H1 (cell line): ENCODE measurements at regions not wholly inside any gene's neighbourhood (a gene's known extent, or its start where the extent isn't known, plus 50 kb on each side); places are given as distances from the start of the nearest gene placed in this dataset.

Experiments used
- CTCF ChIA-PET: fragments of 300-600 bp; sonication (Branson Sonifier 250); formaldehyde crosslinking; loops from one replicate; lab custom pipeline; 2021; ENCODE audit not compliant: partially characterized antibody; lab: Charles Lee
- POLR2A ChIA-PET: fragments of 300-600 bp; sonication (Branson Sonifier 250); formaldehyde crosslinking; loops from one replicate; lab custom pipeline; 2021; ENCODE audit warnings: inconsistent platforms; ENCODE audit not compliant: partially characterized antibody; lab: Charles Lee
- DNase-seq, 2 experiments: peaks; one replicate each; pipeline versions ENCODE4 v3.0.0 to v3.0.0-alpha.2; 2010 to 2022; ENCODE audit warnings: low spot score in 2 of 2, low read depth in 1 of 2, mixed read lengths in 1 of 2
- FAIRE-seq: peaks from 2 replicates; lab custom pipeline; 2011; peaks lifted over from hg19 to GRCh38; lab: Jason Lieb, UNC
- H2AFZ ChIP-seq: 2 replicates; pipeline ENCODE4 v1.8.1; 2012; ENCODE audit warnings: low read length, inconsistent platforms
- H2AK5ac ChIP-seq: 2 replicates; pipeline ENCODE4 v1.6.1; 2013; ENCODE audit warnings: low read depth, low read length
- H2BK120ac ChIP-seq: replicated peaks from 2 replicates; pipeline ENCODE3; 2013; ENCODE audit warnings: low read depth, low read length, inconsistent platforms
- H2BK12ac ChIP-seq: 2 replicates; pipeline ENCODE4 v1.6.1; 2013; ENCODE audit warnings: low read depth, low read length
- H2BK15ac ChIP-seq: 2 replicates; pipeline ENCODE4 v1.6.1; 2013; ENCODE audit warnings: low read length
- H2BK20ac ChIP-seq: 2 replicates; pipeline ENCODE4 v1.6.1; 2013; ENCODE audit warnings: low read length
- H2BK5ac ChIP-seq: 2 replicates; pipeline ENCODE4 v1.6.1; 2013; ENCODE audit warnings: low read depth, low read length
- H3K14ac ChIP-seq: 2 replicates; pipeline ENCODE4 v1.6.1; 2013; ENCODE audit warnings: inconsistent platforms; ENCODE audit not compliant: insufficient read length
- H3K18ac ChIP-seq: 2 replicates; pipeline ENCODE4 v1.6.1; 2013; ENCODE audit warnings: low read length; ENCODE audit errors: extremely low read depth
- H3K23ac ChIP-seq: 2 replicates; pipeline ENCODE4 v1.6.1; 2013; ENCODE audit warnings: inconsistent platforms; ENCODE audit not compliant: insufficient read length
- H3K23me2 ChIP-seq: 2 replicates; pipeline ENCODE4 v1.6.1; 2013; ENCODE audit warnings: low read depth, low read length
- H3K27ac ChIP-seq: 2 replicates; pipeline ENCODE4 v1.6.1; 2011; ENCODE audit warnings: low read depth, low read length, inconsistent platforms
- H3K27me3 ChIP-seq, 4 experiments: replicated peaks in 1 of 4; 1 replicate in 1 of 4; 2 replicates in 3 of 4; pipeline versions ENCODE4 v1.6.1 to v1.8.1; 2011 to 2013; ENCODE audit warnings: low read length in 3 of 4, mild to moderate bottlenecking in 3 of 4, inconsistent platforms in 2 of 4, mixed read lengths in 2 of 4, moderate library complexity in 1 of 4; ENCODE audit not compliant: control insufficient read depth in 3 of 4, insufficient read depth in 3 of 4; ENCODE audit errors: extremely low read depth in 1 of 4
- H3K36me3 ChIP-seq, 4 experiments: 2 replicates each; pipeline versions ENCODE4 v1.6.1 to v1.8.1; 2011 to 2013; ENCODE audit warnings: mild to moderate bottlenecking in 4 of 4, low read length in 3 of 4, moderate library complexity in 2 of 4, control low read depth in 1 of 4, inconsistent platforms in 1 of 4; ENCODE audit not compliant: insufficient read depth in 4 of 4, control insufficient read depth in 2 of 4
- H3K4ac ChIP-seq: replicated peaks from 2 replicates; pipeline ENCODE3; 2013; ENCODE audit warnings: low read length, low read depth, mixed read lengths, inconsistent platforms; ENCODE audit not compliant: insufficient read length
- H3K4me1 ChIP-seq, 4 experiments: replicated peaks in 1 of 4; 1 replicate in 1 of 4; 2 replicates in 3 of 4; pipeline versions ENCODE4 v1.6.1 to v1.8.1; 2011 to 2013; ENCODE audit warnings: low read length in 3 of 4, inconsistent platforms in 2 of 4, mixed read lengths in 1 of 4; ENCODE audit not compliant: insufficient read depth in 4 of 4, control insufficient read depth in 3 of 4
- H3K4me2 ChIP-seq, 2 experiments: 2 replicates each; pipeline versions ENCODE4 v1.6.1 to v1.8.1; 2011 to 2013; ENCODE audit warnings: low read depth in 2 of 2, low read length in 2 of 2, control low read depth in 1 of 2, inconsistent platforms in 1 of 2, mild to moderate bottlenecking in 1 of 2; ENCODE audit not compliant: insufficient read depth in 1 of 2
- H3K4me3 ChIP-seq, 4 experiments: fragments of 200-600, 300-600 bp in 1 of 4; sonication (generic), shearing (Covaris generic), sonication (Bioruptor Twin) in 1 of 4; 2 replicates each; pipeline versions ENCODE4 v1.5.1 to v1.8.1; 2011 to 2016; ENCODE audit warnings: low read length in 4 of 4, low read depth in 3 of 4, control low read depth in 2 of 4, inconsistent platforms in 2 of 4, mild to moderate bottlenecking in 2 of 4, mixed read lengths in 1 of 4, moderate library complexity in 1 of 4; ENCODE audit not compliant: insufficient read depth in 2 of 4; ENCODE audit errors: extremely low read depth in 1 of 4
- H3K56ac ChIP-seq: replicated peaks from 2 replicates; pipeline ENCODE3; 2013; ENCODE audit warnings: low read depth, mild to moderate bottlenecking, mixed read lengths, low read length, inconsistent platforms; ENCODE audit not compliant: insufficient read length
- H3K79me1 ChIP-seq: 2 replicates; pipeline ENCODE4 v1.6.1; 2013; ENCODE audit warnings: low read depth, low read length, control low read depth
- H3K79me2 ChIP-seq, 2 experiments: 2 replicates each; pipeline versions ENCODE4 v1.6.1 to v1.8.1; 2012 to 2013; ENCODE audit warnings: low read length in 2 of 2, mild to moderate bottlenecking in 2 of 2, inconsistent platforms in 1 of 2; ENCODE audit not compliant: insufficient read depth in 2 of 2, control insufficient read depth in 1 of 2
- H3K9ac ChIP-seq, 4 experiments: replicated peaks in 1 of 4; 1 replicate in 1 of 4; 2 replicates in 3 of 4; pipeline versions ENCODE4 v1.6.1 to v1.8.1; 2011 to 2013; ENCODE audit warnings: low read depth in 3 of 4, low read length in 3 of 4, control low read depth in 2 of 4, mild to moderate bottlenecking in 2 of 4, moderate library complexity in 2 of 4, inconsistent platforms in 1 of 4; ENCODE audit errors: extremely low read depth in 1 of 4
- H3K9me3 ChIP-seq, 2 experiments: 2 replicates each; pipeline versions ENCODE4 v1.6.1 to v1.8.1; 2012 to 2013; ENCODE audit warnings: mild to moderate bottlenecking in 2 of 2, moderate library complexity in 2 of 2, control low read depth in 1 of 2, inconsistent platforms in 1 of 2, low read depth in 1 of 2, low read length in 1 of 2, mixed read lengths in 1 of 2; ENCODE audit not compliant: insufficient read depth in 2 of 2
- H4K20me1 ChIP-seq, 2 experiments: replicated peaks in 1 of 2; 2 replicates each; pipeline versions ENCODE3 to v1.8.1; 2011 to 2013; ENCODE audit warnings: inconsistent platforms in 2 of 2, low read length in 2 of 2, mild to moderate bottlenecking in 1 of 2; ENCODE audit not compliant: insufficient read depth in 2 of 2, control insufficient read depth in 1 of 2
- H4K5ac ChIP-seq: 2 replicates; pipeline ENCODE4 v1.6.1; 2013; ENCODE audit warnings: low read length, low read depth, mixed read lengths, inconsistent platforms; ENCODE audit not compliant: insufficient read length
- H4K8ac ChIP-seq: 2 replicates; pipeline ENCODE4 v1.8.0; 2013; ENCODE audit warnings: mild to moderate bottlenecking, moderate library complexity, low read length, inconsistent platforms; ENCODE audit not compliant: insufficient read depth; ENCODE audit errors: extremely low read depth
- H4K91ac ChIP-seq: replicated peaks from 2 replicates; pipeline ENCODE3; 2013; ENCODE audit warnings: low read length, mixed read lengths, inconsistent platforms; ENCODE audit not compliant: insufficient read length
- BCL11A ChIP-seq, 2 experiments: IDR thresholded peaks; one replicate each; pipeline ENCODE4 v1.6.1; 2011; ENCODE audit warnings: low read depth in 2 of 2, low read length in 2 of 2, mild to moderate bottlenecking in 2 of 2
- BRCA1 ChIP-seq: IDR thresholded peaks from 2 replicates; pipeline ENCODE4 v1.6.1; 2012; ENCODE audit warnings: low read depth, low read length, improper control_type of control experiment
- FOSL1 ChIP-seq: IDR thresholded peaks from 2 replicates; pipeline ENCODE4 v1.6.1; 2011; ENCODE audit warnings: mild to moderate bottlenecking, low read depth, low read length, moderate library complexity; ENCODE audit not compliant: insufficient read depth
- NRF1 ChIP-seq: IDR thresholded peaks from 2 replicates; pipeline ENCODE4 v1.6.1; 2011; ENCODE audit warnings: mild to moderate bottlenecking, low read depth, low read length, improper control_type of control experiment
- RBBP5 ChIP-seq: IDR thresholded peaks from 2 replicates; pipeline ENCODE4 v1.7.1; 2012; ENCODE audit warnings: low read depth, mild to moderate bottlenecking, inconsistent platforms, low read length, moderate library complexity, borderline replicate concordance
- SP2 ChIP-seq: IDR thresholded peaks from 2 replicates; pipeline ENCODE4 v1.6.1; 2012; ENCODE audit warnings: mild to moderate bottlenecking, low read length, inconsistent platforms
- SUZ12 ChIP-seq: fragments of 200-600 bp; sonication (generic); IDR thresholded peaks from 2 replicates; pipeline ENCODE4 v1.6.1; 2012; ENCODE audit warnings: mild to moderate bottlenecking, inconsistent platforms, low read length, moderate library complexity, mixed read lengths
- TAF1 ChIP-seq: IDR thresholded peaks from 2 replicates; pipeline ENCODE4 v1.6.1; 2011; ENCODE audit warnings: mild to moderate bottlenecking, low read depth, low read length
- WGBS, 2 experiments: shearing (Covaris generic) in 1 of 2; methylation state at CpG; one replicate each; pipeline versions ENCODE4 v1.1.6 to v1.1.7; 2013 to 2015; ENCODE audit warnings: low lambda C conversion rate in 2 of 2, mixed read lengths in 2 of 2, inconsistent platforms in 1 of 2, low coverage in 1 of 2, missing lambda C conversion rate in 1 of 2; ENCODE audit not compliant: insufficient replicate concordance in 2 of 2, insufficient coverage in 1 of 2, insufficient read length in 1 of 2; ENCODE audit errors: extremely low coverage in 1 of 2, missing lambda C conversion rate in 1 of 2; 5-methylcytosine and 5-hydroxymethylcytosine counted together
- TF ChIP-seq, protein P1 (sequence below): IDR thresholded peaks from 2 replicates; pipeline ENCODE4 v1.6.1; 2012; ENCODE audit warnings: low read length, inconsistent platforms
- TF ChIP-seq, protein P2 (sequence below), 3 experiments: IDR thresholded peaks; 1 replicate in 2 of 3; 2 replicates in 1 of 3; pipeline versions ENCODE4 v1.5.1 to v1.6.1; 2011; ENCODE audit warnings: low read length in 3 of 3, mild to moderate bottlenecking in 3 of 3, inconsistent platforms in 2 of 3, low read depth in 1 of 3, moderate library complexity in 1 of 3; ENCODE audit not compliant: insufficient read depth in 1 of 3; ENCODE audit errors: control extremely low read depth in 1 of 3

GRCh38 chr14:104388011-104388521, 191.5 kb upstream of the C14orf180 start:
- CTCF ChIA-PET = interaction anchor here (0.8 to 1.3 kb wide), 2 partner anchors 85 to 176 kb away, joined by 3 read pairs; no protein-coding TSS in a partner anchor
- Histone ChIP-seq H3K36me3 (no peaks in the 10 kb centered on the region), H3K4me2 (no peak overlapping the region), H3K14ac (no peak overlapping the region), H3K27ac (no peak overlapping the region), H2BK20ac (no peak overlapping the region), H3K4me3 (no peak overlapping the region), H3K4me1 (peaks cover 0 to 5% (median 0%) of the 10 kb centered on the region in 4 experiments; a peak in 2 of 7 replicates), H3K56ac (no peak overlapping the region), H4K8ac (no peak overlapping the region), H3K27me3 (no peaks in the 10 kb centered on the region), H3K18ac (no peak overlapping the region), H2AFZ (no peak overlapping the region), H3K79me2 (no peaks in the 10 kb centered on the region), H3K79me1 (no peaks in the 10 kb centered on the region; the same call in 1 of the 2 replicates), H3K23ac (no peak overlapping the region), H3K4ac (no peak overlapping the region), H2BK120ac (no peak overlapping the region), H2AK5ac (no peak overlapping the region), H3K23me2 (no peaks in the 10 kb centered on the region), H2BK5ac (no peak overlapping the region), H4K91ac (no peak overlapping the region), H3K9ac (no peak overlapping the region), H2BK12ac (no peak overlapping the region), H3K9me3 (no peaks in the 10 kb centered on the region), H4K20me1 (no peaks in the 10 kb centered on the region), H2BK15ac (no peak overlapping the region), H4K5ac (no peak overlapping the region)
- POLR2A ChIA-PET = no interaction called here
- FAIRE-seq (no peak), DNase-seq (no peak)
- WGBS, 2 experiments = 92% methylated on average over 26 of the region's 28 CpGs; no CpG with 5 or more reads in 1 of the 2 experiments
- TF ChIP-seq SP2 = no peak
- TF ChIP-seq, protein P1, sequence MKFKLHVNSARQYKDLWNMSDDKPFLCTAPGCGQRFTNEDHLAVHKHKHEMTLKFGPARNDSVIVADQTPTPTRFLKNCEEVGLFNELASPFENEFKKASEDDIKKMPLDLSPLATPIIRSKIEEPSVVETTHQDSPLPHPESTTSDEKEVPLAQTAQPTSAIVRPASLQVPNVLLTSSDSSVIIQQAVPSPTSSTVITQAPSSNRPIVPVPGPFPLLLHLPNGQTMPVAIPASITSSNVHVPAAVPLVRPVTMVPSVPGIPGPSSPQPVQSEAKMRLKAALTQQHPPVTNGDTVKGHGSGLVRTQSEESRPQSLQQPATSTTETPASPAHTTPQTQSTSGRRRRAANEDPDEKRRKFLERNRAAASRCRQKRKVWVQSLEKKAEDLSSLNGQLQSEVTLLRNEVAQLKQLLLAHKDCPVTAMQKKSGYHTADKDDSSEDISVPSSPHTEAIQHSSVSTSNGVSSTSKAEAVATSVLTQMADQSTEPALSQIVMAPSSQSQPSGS = no peak
- TF ChIP-seq BCL11A (IDR thresholded peaks at IDR 0.05; ENCODE audit: low read depth in 2 of 2, low read length in 2 of 2) = no peak
- TF ChIP-seq TAF1 = no peak
- no peak for TF ChIP-seq NRF1
- TF ChIP-seq, protein P2, sequence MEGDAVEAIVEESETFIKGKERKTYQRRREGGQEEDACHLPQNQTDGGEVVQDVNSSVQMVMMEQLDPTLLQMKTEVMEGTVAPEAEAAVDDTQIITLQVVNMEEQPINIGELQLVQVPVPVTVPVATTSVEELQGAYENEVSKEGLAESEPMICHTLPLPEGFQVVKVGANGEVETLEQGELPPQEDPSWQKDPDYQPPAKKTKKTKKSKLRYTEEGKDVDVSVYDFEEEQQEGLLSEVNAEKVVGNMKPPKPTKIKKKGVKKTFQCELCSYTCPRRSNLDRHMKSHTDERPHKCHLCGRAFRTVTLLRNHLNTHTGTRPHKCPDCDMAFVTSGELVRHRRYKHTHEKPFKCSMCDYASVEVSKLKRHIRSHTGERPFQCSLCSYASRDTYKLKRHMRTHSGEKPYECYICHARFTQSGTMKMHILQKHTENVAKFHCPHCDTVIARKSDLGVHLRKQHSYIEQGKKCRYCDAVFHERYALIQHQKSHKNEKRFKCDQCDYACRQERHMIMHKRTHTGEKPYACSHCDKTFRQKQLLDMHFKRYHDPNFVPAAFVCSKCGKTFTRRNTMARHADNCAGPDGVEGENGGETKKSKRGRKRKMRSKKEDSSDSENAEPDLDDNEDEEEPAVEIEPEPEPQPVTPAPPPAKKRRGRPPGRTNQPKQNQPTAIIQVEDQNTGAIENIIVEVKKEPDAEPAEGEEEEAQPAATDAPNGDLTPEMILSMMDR (IDR thresholded peaks at IDR 0.05; ENCODE audit: control extremely low read depth in 1 of 3, insufficient read depth in 1 of 3, low read depth in 1 of 3, low read length in 3 of 3) = no peak
- no peak for TF ChIP-seq FOSL1
- TF ChIP-seq BRCA1 = no peak
- TF ChIP-seq SUZ12 = no peak
- TF ChIP-seq RBBP5 = no peak
